NCI-H146 treated with DMSO at 0.1 percent for 48 hours (cell line): ENCODE measurements at regions not wholly inside any gene's neighbourhood (a gene's known extent, or its start where the extent isn't known, plus 50 kb on each side); places are given as distances from the start of the nearest gene placed in this dataset.

Source experiments
- DNase-seq: peaks from one replicate; lab custom pipeline; 2025; ENCODE audit not compliant: unreplicated experiment; lab: John Stamatoyannopoulos, UW

DNA sequence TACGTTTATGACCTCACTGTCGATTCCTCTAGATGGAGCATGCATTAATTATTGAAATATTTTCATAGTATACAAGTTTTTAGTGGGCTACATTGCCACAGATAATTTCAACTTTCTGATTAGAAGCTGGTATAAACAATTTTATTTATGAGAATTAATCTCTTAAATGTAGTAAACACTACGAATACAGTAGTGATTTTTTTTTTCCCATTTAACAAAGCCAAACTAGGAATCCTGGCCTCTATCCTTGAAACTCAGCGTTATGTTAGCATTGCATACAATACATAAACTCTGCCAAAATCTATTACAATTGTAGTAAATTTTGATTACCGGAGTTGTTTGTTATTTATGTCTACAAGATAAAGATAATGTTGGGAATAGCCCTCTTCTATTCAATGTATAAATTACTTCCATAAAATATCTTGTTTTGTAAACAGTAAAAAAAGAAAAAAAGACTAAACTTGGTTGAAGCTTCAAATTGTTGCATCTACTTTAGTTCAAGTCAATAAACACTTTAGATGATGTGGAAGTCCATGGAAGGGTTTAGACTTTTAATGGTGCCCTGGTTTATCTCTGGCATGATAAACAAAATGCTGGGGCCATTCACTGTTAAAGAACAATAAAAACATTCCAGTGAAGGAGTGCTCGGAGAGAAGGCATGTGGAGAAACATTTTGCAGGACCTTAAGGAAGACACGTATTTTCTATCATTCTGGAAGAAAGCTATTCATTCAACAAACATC lies 77.3 kb upstream of the NR2F2 start:
- no peak for DNase-seq

GRCh38 chr15:96254173-96254572 lies 76.3 kb upstream of the NR2F2 start:
- DNase-seq = no peak

DNA sequence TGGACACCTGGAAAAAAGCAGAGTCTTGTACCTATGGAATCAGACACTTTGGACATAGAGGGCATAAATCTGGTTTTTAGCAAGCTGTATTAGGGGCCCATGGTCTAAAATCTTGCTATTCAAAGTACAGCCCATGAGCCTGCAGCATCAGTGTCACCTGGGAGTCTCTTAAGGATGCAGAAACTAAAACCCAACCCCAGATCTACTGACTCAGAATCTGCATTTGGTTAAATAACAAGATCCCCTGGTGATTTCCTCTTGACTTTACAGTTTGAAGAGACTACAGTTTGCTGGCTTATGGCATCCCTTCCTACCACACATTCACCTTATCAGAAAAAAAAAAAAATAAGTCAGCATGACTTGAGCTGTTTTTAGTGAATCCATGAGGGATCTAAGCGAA lies 74.9 kb upstream of the NR2F2 start:
- no peak for DNase-seq

DNA sequence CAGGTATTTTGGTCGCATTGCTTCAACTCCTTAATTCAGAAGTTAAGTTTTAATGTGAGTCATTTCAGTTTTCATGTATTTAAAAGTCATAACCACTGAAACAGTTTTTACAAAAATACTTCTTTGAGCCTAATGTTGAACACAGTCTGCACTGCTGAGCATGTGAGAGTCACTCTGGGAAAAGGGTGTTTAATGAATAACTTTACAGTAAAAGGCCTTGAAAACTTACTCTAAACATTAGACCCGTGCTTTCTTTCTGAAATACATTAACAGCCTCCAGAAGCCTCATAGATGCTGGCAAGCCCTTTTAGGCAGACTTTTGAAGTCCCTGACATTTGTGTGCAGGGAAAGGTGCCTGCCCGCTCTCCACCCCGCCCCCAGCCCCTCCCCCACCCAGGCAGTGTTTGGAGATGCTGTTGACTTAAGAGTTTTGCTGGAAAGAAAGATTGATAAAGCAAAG lies 68.9 kb upstream of the NR2F2 start:
- DNase-seq = no peak

- no peak for DNase-seq
Observed at GRCh38 chr15:96262097-96262496, 68.4 kb upstream of the NR2F2 start.

- no peak for DNase-seq
Observed at GRCh38 chr15:96262549-96263489, 67.7 kb upstream of the NR2F2 start.

- DNase-seq = no peak
Observed at GRCh38 chr15:96264351-96264798, 66.1 kb upstream of the NR2F2 start.

- DNase-seq = no peak
Observed at GRCh38 chr15:96264801-96265515, 65.5 kb upstream of the NR2F2 start.

GRCh38 chr15:96266456-96266855 lies 64.0 kb upstream of the NR2F2 start:
- DNase-seq = no peak

DNA sequence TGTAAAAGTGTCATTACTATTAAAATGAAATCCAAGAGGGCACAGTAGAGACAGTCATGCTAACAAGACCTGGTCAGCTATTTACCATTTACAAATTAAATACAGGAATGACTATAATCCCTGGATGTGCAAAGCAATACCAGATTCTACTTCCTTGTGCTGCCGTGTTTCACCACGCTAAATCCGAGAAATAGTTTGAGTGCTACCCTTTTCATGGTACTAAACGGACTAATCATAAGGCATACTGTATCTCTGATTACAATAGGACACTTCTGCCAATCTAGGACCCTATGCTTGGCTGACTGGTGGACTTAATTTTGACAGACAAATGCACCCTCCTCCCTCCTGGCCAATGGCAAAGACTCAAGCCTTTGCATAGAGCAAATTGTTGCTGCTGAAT lies 63.0 kb upstream of the NR2F2 start:
- no peak for DNase-seq

DNA sequence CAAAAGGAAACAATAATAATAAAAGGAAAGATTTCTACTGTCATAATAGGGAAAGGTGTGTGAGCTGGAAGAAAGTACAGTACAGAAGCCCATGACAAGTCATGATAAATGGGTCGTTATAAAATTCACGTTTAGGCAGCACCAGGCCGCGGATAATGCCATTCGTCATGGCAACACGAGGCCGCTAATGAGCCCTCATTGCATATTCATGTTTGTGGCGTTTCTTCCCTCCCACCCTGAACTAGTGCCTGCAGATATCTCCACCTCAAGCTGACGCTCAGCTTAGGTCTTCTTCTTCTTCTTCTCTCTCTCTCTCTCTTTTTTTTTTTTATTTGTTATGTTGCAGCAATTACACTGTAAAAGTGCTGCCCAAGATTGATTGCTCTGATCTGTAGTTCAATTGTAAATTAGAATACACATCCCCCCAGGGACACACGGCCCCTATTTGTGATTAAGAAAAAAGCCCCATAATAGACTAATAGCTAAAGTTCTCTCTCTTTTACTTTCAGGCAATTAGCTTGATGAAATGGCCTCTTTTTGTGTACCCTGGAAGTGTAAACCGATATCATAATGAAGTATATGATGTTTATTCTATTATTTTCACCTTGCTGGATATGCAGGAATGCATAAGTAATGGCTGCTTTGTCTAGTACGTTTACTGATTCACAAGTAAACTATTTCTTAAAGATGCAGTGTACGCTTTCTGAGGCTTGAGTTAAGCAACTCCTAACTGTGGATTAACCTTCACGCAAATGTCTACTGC lies 61.9 kb upstream of the NR2F2 start:
- no peak for DNase-seq

DNA sequence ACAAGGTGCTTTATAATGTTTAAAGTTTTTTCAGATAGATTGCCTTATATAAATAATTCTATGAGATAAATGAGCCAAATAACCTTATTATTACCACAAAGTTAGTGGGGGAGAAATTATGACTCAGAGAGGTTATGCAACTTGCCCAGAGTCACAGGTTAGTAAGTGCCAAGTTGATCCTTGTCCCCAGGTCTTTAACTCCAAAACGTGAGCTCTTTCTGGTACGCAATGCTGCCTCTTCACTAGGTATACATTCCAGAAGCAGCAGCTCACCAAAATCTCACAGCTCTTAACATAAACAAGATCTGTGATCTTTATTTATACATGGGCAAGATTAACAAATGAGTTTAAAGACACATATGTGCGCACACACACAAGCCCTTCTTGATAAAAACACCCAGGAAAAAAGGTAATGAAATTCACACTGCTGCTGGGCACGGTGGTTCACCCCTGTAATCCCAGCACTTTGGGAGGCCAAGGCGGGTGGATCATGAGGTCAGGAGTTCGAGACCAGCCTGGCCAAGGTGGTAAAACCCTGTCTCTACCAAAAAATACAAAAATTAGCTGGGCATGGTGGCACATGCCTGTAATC lies 59.8 kb upstream of the NR2F2 start:
- no peak for DNase-seq

- DNase-seq = no peak
Observed at GRCh38 chr15:96272427-96272826, 58.1 kb upstream of the NR2F2 start.

DNA sequence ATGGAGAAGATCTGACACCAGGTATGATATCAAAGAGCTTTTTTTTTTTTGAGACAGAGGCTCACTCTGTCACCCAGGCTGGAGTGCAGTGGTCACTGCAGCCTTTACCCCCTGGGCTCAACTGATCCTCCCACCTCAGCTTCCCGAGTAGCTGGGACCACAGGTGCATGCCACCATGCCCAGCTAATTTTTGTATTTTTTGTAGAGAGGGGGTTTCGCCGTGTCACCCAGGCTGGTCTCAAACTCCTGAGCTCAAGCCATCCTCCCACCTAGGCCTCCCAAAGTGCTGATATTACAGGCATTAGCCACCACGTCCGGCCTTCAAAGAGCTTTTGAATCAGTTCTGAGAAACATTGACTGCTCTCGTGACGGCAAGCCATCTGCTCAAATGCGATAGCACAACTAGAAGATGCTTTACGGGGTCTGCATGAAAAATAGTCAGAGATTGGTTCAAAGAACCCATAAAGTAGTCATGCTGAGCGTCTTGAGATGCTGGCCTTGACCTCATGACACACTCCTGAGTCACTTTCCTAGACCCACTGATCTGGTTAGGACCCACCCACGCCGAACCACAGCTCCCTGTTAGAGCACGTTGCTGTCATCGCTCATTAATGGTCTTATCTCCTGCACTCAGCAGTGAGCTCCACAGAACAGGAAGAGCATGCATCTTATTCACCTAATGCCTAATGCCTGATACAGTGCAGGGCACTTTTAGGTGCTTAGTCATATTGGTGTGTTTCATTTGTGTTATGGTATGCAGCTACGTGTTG lies 57.0 kb upstream of the NR2F2 start:
- DNase-seq = no peak

DNA sequence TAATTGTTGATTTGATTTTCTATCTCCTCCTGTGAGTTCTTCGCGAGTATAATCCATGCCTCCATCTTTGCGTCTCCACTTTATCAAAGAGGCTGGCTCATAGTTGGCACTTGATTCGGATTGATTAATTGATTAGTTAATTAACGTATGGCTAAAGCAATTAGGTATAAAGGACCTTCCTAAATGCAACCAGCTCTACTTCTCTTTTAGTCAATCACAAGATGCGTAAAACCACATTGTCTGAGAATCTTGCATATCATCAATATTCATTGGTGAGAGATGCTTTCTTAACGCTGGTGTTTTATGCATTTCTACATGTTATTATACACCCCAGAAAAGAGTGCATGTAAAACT lies 56.4 kb upstream of the NR2F2 start:
- no peak for DNase-seq

DNA sequence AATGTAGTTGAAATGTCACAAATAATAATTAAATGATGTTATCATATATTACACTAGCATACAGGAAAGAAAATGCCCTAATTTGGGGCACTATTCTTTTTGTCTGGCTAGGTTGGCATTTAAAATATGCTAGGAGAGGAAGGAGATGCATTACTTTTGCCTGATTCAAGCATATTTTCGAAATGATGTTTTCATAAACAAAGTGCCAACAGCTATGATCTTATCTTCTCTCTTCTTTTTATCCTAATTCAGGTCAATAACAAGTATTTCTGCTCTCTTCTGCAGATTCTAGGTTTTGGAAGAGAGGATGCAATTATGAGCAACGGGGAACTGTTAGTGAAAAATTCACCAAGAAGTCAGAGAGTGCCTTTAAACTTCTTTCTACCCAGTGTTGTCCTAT lies 55.8 kb upstream of the NR2F2 start:
- DNase-seq = no peak

DNA sequence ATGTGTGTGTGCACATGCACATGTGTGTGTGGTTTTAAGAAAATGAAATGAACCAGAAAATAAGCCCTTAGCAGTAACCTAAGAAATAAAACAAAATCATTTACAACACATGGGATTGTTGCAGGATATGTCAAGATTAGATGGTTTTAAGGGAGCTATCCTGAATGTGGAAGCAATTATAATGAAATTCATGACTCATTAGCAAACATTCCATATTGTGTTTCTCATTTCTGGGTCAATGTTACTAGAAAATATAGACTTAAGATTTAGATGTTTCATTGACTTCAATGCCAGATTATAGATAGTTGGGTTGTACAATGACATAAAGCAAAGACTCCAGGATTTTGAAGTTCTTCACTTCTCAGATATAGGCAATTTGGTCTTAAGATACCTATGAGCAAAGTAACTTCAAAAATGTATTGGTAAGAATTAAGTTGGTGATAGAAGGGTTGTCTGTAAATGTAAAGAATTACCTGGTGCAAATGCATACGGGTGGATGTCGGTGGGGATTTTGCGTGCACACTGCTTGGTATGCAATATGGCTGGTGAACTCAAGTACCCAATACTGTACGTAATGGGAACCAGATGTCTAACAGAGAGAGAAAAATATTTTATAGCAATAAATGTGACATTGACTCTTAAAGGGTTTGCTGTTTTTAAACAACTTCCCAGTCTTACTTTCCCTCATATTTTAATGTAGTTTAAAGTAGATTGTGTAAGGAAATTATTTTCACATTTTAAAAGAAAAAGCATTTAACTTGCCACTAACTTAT lies 53.9 kb upstream of the NR2F2 start:
- DNase-seq = no peak
